NT2/D1 (cell line): ENCODE measurements at regions not wholly inside any gene's neighbourhood (a gene's known extent, or its start where the extent isn't known, plus 50 kb on each side); places are given as distances from the start of the nearest gene placed in this dataset.

Experiments
- DNase-seq: peaks from one replicate; pipeline ENCODE4 v3.0.0-alpha.2; 2011; ENCODE audit warnings: low read depth, low spot score
- H3K27me3 ChIP-seq: 2 replicates; pipeline ENCODE4 v1.6.0; 2011; ENCODE audit warnings: mild to moderate bottlenecking; ENCODE audit not compliant: insufficient read length, insufficient read depth
- H3K36me3 ChIP-seq: 2 replicates; pipeline ENCODE4 v1.6.1; 2011; ENCODE audit warnings: mild to moderate bottlenecking, low read length, mixed read lengths; ENCODE audit not compliant: insufficient read depth, insufficient read length
- H3K4me1 ChIP-seq: 2 replicates; pipeline ENCODE4 v1.5.1; 2011; ENCODE audit not compliant: insufficient read depth, insufficient read length
- H3K4me3 ChIP-seq: 2 replicates; pipeline ENCODE4 v1.5.1; 2011; ENCODE audit warnings: low read depth; ENCODE audit not compliant: insufficient read length
- H3K9ac ChIP-seq: 2 replicates; pipeline ENCODE4 v1.6.0; 2011; ENCODE audit warnings: low read depth; ENCODE audit not compliant: insufficient read length
- H3K9me3 ChIP-seq: 2 replicates; pipeline ENCODE4 v1.5.1; 2011; ENCODE audit warnings: mild to moderate bottlenecking, low read length; ENCODE audit not compliant: insufficient read depth
- SUZ12 ChIP-seq: IDR thresholded peaks from 2 replicates; pipeline ENCODE4 v1.6.1; 2011; ENCODE audit not compliant: insufficient read length, insufficient read depth; ENCODE audit errors: extremely low read depth
- YY1 ChIP-seq: IDR thresholded peaks from 2 replicates; pipeline ENCODE4 v1.6.1; 2011; ENCODE audit not compliant: insufficient read length, insufficient read depth
- ZNF274 ChIP-seq: IDR thresholded peaks from 2 replicates; pipeline ENCODE4 v1.6.1; 2011; ENCODE audit warnings: mild to moderate bottlenecking, low read depth, low read length

DNA sequence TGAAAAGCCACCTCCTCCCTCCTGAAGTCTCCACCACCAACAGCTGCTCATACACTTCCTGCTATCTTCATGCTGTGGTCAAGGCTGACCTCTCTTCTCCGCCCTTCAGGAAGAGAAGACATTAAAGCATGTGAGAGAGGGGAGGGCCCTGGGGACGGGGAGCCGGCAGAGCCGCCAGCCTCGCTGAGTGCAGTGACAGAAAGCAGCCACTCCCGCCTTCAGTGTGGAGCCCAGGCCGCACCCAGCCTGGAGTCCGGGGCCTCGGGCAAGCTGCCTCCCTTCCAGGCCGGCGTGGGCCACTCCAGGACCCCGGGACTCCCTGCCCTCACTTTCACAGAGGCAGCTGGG lies 94.7 kb upstream of the TNRC6C start:
- Histone ChIP-seq H3K4me1 (peaks cover 23% of the 10 kb centered on the region), H3K27me3 (no peaks in the 10 kb centered on the region), H3K4me3 (no peak overlapping the region), H3K9ac (no peak overlapping the region), H3K36me3 (no peaks in the 10 kb centered on the region), H3K9me3 (no peaks in the 10 kb centered on the region)
- TF ChIP-seq SUZ12 (no peak), ZNF274 (no peak), YY1 (no peak)
- no peak for DNase-seq

DNA sequence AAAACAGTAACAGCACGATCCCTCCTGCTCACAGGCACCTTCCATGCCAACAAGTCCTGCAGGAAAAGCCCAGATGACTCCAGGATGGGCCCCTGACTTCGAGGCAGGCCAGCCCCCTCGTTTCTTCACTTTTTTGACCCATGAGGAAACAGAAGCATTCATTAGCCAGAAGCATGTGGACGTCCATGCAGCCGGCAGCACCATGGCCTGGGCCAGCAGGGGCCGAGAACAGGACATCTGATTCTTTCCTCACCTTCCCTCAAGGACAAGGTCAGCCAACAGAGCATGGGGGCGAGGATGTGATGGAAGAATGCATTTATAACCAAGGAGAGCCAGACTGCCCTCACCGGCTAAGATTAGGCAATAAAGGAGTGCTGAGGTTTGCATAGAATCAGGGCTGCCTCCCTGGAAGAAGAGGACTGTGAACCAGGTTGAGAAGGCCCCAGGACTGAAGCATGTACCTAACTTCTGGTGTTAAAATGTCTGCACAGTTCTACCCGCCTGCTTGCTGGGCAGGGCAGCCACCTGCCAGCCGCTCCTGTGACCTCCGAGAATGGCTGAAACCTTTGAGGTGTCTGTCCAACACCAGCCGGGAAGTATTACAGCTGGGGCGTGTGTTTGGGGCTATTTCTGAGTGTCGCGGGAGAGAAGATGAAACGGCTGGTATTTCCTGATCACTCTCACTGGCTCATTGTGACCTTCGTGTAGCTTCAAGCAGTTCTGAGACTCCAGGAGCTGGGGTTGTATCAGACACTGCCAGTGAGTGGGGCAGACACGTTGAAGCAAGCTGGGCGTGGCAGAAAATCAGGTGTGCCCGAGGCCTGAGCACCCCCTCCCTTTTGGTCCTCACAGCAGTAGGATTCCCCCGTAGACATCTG lies 94.0 kb upstream of the TNRC6C start:
- DNase-seq: no peak
- TF ChIP-seq ZNF274: no peak
- TF ChIP-seq SUZ12: no peak
- TF ChIP-seq YY1: no peak
- H3K9ac ChIP-seq: peak overlapping the region; percentile 33
- no peak overlapping the region for H3K4me3 ChIP-seq
- H3K27me3 ChIP-seq: no peaks in the 10 kb centered on the region
- H3K4me1 ChIP-seq: peaks cover 26% of the 10 kb centered on the region
- no peaks in the 10 kb centered on the region for H3K9me3 ChIP-seq
- no peaks in the 10 kb centered on the region for H3K36me3 ChIP-seq

DNA sequence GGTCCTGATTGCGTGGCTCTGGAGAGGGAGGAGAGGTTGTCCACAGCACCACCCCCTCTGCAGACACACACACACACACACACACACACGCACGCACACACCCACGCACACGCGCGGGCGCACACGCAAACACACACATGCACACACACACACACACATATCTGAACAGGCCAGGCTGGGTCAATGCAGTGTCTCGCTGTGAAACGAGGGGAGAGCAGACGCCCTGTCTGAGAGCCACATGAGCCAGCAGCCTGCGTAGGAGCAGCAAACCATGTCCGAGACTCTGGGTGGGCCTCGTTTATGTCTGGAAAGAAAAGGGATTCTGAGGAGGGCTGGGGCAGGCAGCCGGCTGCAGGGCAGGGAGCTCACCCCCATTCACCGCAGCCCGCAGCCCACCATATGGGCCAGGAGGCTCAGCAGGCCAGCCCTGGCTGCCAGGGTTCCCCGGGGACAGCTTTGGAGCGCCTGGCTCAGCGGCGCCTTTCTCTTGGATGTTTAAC lies 93.3 kb upstream of the TNRC6C start:
- Histone ChIP-seq H3K9ac (peak overlapping the region; percentile 33), H3K4me3 (no peak overlapping the region), H3K4me1 (peaks cover 31% of the 10 kb centered on the region), H3K27me3 (no peaks in the 10 kb centered on the region), H3K36me3 (no peaks in the 10 kb centered on the region), H3K9me3 (no peaks in the 10 kb centered on the region)
- no peak for DNase-seq
- TF ChIP-seq SUZ12: no peak
- no peak for TF ChIP-seq YY1
- no peak for TF ChIP-seq ZNF274

DNA sequence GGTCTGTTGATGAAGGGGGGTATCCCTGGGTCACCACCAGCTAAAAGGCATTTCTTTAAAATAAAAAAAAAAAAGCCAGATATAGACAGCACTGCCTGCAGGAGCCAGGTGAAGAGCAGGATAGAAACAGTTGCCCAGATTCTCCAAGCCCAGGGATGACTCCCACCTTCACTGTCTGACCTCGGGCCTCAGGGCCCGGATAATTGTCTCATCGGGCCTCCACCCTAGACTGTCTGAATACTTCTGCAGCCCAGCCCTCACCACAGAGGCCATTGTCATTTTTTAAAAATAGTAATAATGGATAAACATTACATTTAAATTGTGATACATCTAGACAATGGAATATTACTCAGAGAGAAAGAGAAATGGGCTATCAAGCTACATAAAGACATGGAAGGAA lies 92.8 kb upstream of the TNRC6C start:
- Histone ChIP-seq H3K9me3 (no peaks in the 10 kb centered on the region), H3K27me3 (no peaks in the 10 kb centered on the region), H3K4me3 (no peak overlapping the region), H3K36me3 (no peaks in the 10 kb centered on the region), H3K9ac (no peak overlapping the region), H3K4me1 (peaks cover 31% of the 10 kb centered on the region)
- no peak for DNase-seq
- TF ChIP-seq SUZ12: no peak
- no peak for TF ChIP-seq ZNF274
- TF ChIP-seq YY1: no peak

DNA sequence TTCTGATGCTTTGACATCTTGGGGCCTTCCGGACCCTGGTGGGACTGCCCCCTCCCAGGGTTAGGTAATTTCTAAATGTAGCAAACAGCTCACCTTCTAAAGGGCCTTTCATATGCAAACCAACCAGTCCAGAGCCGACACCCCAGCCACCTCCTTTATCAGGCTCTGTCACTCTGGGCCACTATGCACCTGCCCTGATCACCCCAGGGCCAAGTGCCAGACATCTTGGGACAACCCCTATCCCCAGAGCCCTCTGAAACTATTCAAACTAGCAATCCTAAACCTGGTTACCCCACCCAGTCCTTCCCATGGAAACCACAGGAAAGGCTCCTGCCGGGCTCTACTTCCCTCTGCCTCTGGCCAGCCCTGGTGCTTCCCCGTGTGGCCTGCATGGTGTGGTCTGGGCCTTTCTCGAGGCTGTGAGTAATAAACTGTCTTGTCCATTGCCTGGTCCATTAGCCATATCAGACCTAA lies 91.2 kb upstream of the TNRC6C start:
- Histone ChIP-seq H3K27me3 (no peaks in the 10 kb centered on the region), H3K36me3 (no peaks in the 10 kb centered on the region), H3K9me3 (no peaks in the 10 kb centered on the region), H3K9ac (no peak overlapping the region), H3K4me3 (no peak overlapping the region), H3K4me1 (peaks cover 31% of the 10 kb centered on the region)
- no peak for DNase-seq
- no peak for TF ChIP-seq ZNF274

DNA sequence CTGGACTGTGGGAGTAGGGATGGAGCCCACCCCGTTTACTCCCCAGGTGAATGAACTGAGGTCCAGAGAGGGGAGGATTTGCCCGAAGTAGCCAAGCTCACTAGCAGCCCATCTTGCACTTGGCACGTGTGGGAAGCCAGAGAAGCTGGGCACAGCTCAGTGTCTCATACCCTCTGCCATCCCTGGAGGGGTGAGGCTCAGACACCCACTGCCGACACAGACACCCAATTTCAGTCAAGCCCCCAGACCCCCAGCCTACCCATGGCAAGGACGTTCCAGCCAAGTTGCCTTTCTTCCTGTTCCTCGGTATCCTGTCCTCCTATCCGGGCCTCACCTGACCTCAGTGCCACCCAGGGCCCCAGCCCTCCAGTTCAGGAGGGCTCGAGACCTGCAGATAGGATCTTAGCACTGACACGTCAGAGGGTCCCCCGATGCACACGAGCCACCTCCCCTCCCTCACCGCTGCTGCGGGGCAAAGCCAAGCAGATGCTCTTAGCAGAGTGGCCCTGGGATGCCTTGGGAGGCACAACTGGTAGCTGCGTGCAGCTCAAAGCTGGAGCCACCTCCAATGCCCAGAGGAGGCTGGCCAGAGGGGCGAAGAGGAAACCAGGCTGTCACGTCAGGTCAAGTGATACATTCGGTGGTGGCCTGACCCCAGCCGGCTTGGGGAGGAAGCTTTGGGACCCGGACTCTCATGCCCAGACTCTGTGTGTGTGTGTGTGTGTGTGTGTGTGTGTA lies 90.4 kb upstream of the TNRC6C start:
- Histone ChIP-seq H3K36me3 (no peaks in the 10 kb centered on the region), H3K4me3 (no peak overlapping the region), H3K9ac (peak overlapping the region; percentile 6), H3K4me1 (peaks cover 31% of the 10 kb centered on the region), H3K9me3 (no peaks in the 10 kb centered on the region), H3K27me3 (no peaks in the 10 kb centered on the region)
- TF ChIP-seq YY1 (no peak), ZNF274 (no peak), SUZ12 (no peak)
- no peak for DNase-seq

DNA sequence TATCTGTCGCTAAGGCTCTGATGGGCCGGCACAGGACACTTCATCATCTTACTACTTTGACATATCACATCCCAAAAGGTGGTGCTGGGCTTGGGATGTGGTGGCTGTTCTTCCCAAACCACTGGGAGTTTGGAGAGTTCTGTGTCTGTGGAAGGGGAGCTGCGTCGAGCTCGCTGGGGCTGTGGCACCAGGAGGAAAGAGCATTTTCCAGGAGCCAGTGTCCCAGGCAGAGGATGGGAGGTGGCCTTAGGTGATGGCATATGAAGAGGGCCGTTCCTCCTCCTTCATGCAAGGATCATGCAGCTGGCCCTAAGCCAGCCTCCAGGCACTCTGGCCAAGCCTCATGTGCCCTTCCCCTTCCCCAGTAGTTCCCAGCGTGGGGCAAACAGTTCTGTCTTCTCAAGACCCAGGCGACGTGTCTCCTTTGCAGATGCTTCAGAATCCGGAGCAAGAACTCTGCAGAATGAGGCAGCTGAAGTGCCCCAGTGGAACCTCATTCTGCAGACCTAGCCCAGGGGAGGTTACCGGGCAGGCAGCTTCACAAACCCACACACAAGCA lies 89.4 kb upstream of the TNRC6C start:
- H3K9ac ChIP-seq: no peak overlapping the region
- no peak for TF ChIP-seq SUZ12
- no peaks in the 10 kb centered on the region for H3K9me3 ChIP-seq

More for the DNA sequence above, 89.4 kb upstream of the TNRC6C start:
- H3K27me3 ChIP-seq: no peaks in the 10 kb centered on the region
- peaks cover 31% of the 10 kb centered on the region for H3K4me1 ChIP-seq
- no peak for DNase-seq
- H3K4me3 ChIP-seq: no peak overlapping the region
- H3K36me3 ChIP-seq: no peaks in the 10 kb centered on the region
